COLO829 (cell line): ENCODE measurements at regions not wholly inside any gene's neighbourhood (a gene's known extent, or its start where the extent isn't known, plus 50 kb on each side); places are given as distances from the start of the nearest gene placed in this dataset.
A peak's percentile ranks its signal among the peaks of the same experiment; 100 is the strongest.
"Not testable (repeated sequence)": the region's sequence is repeated elsewhere in the genome, so short reads cannot be mapped to it uniquely, and the experiment has no call there.

Experiments used
- DNase-seq: peaks from one replicate; pipeline ENCODE4 v3.0.0; 2012; ENCODE audit warnings: low spot score

- DNase-seq = no peak
Measured at GRCh38 chr1:221877311-221877710, 135.4 kb upstream of the DUSP10 start.

DNA sequence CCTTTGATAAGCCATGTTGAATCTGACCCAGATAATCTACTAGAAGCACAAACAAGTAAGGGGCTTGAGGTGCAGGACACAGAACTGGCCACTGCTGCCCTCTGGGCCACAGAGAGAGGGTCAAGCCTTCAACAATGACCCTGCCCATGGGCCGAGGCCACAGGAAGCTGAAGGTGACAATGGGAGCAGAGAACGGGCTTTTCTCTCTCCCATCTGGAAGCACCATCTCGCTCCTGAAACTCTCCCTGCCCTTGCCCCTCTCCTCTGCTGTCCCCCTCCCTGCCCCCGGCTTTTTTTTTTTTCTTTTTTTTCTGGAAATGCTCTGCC is 133.1 kb upstream of the DUSP10 start:
- DNase-seq = no peak

DNA sequence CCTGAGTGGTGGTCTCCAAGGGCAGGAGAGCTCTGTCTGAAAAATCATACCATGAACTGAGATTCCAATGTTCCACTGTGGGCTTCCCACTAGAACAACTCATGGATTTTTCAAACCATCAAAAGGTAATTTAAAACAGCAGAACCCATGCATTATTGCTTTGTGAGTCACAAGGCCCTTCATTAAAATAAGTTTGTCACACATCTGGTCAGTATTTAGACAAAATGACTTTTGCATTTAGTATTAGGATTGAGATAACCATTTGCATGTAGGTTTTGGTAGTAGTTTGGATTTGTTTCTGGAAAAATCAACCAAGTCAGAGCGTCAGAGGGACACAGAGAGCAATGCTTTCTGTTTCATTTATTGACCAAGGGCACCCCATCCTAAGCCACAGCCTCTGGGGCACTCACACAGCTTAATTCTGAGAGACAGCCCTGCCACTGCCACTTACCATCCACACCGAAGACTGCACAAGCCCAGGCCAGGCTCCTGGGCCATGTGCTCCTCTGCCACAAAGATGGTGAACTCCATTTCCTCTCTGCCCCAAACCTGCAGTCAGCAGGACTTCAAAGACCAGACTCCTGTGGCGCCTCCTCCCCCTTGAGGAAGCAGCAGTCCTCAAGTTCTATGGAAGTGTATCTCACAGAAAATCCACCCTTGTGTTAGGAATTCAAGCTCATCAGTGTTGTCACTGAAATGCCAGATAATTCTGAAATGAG is 132.6 kb upstream of the DUSP10 start:
- no peak for DNase-seq

GRCh38 chr1:221873673-221874072 is 131.8 kb upstream of the DUSP10 start:
- DNase-seq = no peak

GRCh38 chr1:221871056-221871455 is 129.2 kb upstream of the DUSP10 start:
- DNase-seq = no peak

GRCh38 chr1:221869779-221870178 is 127.9 kb upstream of the DUSP10 start:
- no peak for DNase-seq

GRCh38 chr1:221868593-221869303 is 126.9 kb upstream of the DUSP10 start:
- peak; percentile 16 for DNase-seq

GRCh38 chr1:221867003-221867402 is 125.1 kb upstream of the DUSP10 start:
- DNase-seq = no peak

- DNase-seq = no peak
Measured at GRCh38 chr1:221865808-221866207, 123.9 kb upstream of the DUSP10 start.

DNA sequence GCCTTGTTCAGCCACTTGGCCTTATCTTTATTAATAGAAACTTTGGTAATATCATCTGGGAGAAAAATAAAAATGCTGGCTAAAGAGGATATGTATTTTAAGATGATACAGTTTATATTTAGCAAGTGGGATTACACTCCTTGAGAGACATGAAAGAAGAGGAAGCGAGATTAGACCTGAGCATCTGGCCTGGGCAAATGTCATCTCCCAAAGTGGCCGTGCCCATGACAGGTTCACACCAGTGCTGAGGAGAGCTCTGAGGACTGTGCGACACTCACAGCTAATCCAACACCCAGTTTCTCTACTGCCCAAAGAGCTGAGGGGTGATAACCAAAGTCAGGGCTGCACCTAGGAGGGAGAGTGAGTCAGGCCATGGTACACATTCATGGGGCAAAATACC is 121.7 kb upstream of the DUSP10 start:
- no peak for DNase-seq

- DNase-seq = no peak
Measured at GRCh38 chr1:221862971-221863370, 121.1 kb upstream of the DUSP10 start.

DNA sequence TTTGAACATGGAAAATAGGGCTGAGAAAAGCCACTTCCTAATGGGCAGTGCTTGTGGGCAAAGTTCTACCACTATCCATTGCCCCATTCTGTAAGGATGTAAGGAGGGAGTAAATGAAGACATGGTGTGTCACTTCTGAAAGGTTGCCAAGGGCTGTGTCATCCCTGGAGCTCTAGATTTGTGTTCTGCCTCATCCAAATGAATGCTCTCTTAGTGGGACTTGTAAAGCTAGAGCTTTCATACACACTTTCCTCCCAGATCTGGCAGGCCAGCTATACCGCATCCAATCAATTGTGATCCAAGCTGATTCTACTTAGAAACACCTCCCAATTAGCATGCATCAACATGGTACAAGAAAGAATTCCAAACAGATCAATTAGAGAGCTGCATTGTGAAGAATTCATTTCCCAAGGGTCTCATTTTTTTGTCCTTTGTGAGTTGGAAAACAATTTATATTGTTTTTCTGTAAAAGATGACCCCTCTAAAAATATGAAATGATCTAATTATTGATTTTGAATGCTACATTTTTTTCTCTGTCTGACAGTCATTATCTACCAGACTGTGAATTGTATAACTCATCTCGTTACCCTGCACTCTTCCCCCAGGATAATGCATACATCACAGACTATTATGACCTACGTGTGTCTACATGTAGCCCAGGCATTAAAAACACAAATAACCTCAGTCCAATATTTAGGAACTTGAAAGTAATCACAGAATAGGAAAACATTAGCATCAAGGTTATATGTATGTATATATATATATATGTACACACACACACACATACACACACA is 117.1 kb upstream of the DUSP10 start:
- DNase-seq = peak; percentile 40

DNA sequence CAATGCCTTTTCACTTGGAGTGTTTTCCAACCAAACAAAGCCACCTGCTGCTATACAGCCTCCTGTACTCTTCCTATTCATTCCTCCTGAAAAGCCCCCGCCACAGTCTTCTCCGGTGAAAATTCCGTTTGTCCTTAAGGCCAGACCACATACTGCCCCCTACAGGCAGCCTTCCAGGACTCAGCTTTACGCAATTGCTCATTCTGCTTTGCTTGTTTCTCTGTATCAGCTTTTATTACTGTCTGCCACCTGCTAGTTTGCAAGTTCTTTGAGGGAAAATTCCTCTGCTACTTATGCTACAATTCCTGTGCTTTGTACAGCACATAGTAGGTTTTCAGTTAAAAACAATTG is 115.2 kb upstream of the DUSP10 start:
- not testable (repeated sequence) for DNase-seq

GRCh38 chr1:221856228-221857093 is 114.6 kb upstream of the DUSP10 start:
- DNase-seq = no peak

GRCh38 chr1:221855156-221855555 is 113.3 kb upstream of the DUSP10 start:
- no peak for DNase-seq

GRCh38 chr1:221851336-221851735 is 109.4 kb upstream of the DUSP10 start:
- no peak for DNase-seq

GRCh38 chr1:221850470-221851187 is 108.7 kb upstream of the DUSP10 start:
- DNase-seq = no peak

GRCh38 chr1:221849897-221850296 is 108.0 kb upstream of the DUSP10 start:
- DNase-seq = no peak

- DNase-seq = no peak
Measured at GRCh38 chr1:221849110-221849509, 107.2 kb upstream of the DUSP10 start.

DNA sequence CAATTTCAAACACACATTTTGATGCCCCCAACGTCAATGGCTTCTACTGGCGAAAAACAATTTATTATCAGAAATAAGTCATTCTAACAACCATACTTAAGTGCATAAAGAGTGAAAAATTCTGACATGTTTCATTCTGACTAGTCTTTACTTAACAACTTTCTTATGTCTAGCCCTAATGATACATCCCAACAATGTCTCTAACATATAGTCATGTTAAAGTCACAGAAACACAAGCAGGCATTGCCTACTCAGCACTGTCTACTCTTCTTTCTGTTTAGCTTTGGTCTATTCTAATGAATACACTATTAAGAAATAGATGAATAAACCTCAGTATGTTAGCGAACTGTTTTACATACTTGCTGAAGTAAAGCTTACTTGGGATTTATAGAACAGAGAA is 105.8 kb upstream of the DUSP10 start:
- no peak for DNase-seq

- no peak for DNase-seq
Measured at GRCh38 chr1:221845650-221846371, 103.9 kb upstream of the DUSP10 start.
